HG02798 (cell line): ENCODE measurements at regions not wholly inside any gene's neighbourhood (a gene's known extent, or its start where the extent isn't known, plus 50 kb on each side); places are given as distances from the start of the nearest gene placed in this dataset.

Experiments used
- ATAC-seq: cut with Tn5 transposase; IDR thresholded peaks from one replicate; pipeline ENCODE4 v1.9.1; 2021; ENCODE audit warnings: mild to moderate bottlenecking; ENCODE audit not compliant: unreplicated experiment, poor library complexity

GRCh38 chr1:57850176-57850940 is 426.5 kb upstream of the DAB1 start:
- ATAC-seq: no peak

GRCh38 chr1:57848406-57848805 is 424.5 kb upstream of the DAB1 start:
- no peak for ATAC-seq

GRCh38 chr1:57845041-57845440 is 421.2 kb upstream of the DAB1 start:
- no peak for ATAC-seq

GRCh38 chr1:57844382-57844980 is 420.6 kb upstream of the DAB1 start:
- ATAC-seq: no peak

- no peak for ATAC-seq
Measured at GRCh38 chr1:57843760-57844159, 419.9 kb upstream of the DAB1 start.

- ATAC-seq: no peak
Measured at GRCh38 chr1:57839526-57839925, 415.7 kb upstream of the DAB1 start.

- ATAC-seq: no peak
Measured at GRCh38 chr1:57839067-57839466, 415.2 kb upstream of the DAB1 start.

GRCh38 chr1:57835620-57836019 is 411.8 kb upstream of the DAB1 start:
- ATAC-seq: no peak

GRCh38 chr1:57833296-57833695 is 409.4 kb upstream of the DAB1 start:
- no peak for ATAC-seq

GRCh38 chr1:57832612-57833011 is 408.8 kb upstream of the DAB1 start:
- ATAC-seq: no peak

GRCh38 chr1:57831624-57832023 is 407.8 kb upstream of the DAB1 start:
- ATAC-seq: no peak

GRCh38 chr1:57826535-57826934 is 402.7 kb upstream of the DAB1 start:
- ATAC-seq: no peak

GRCh38 chr1:57824535-57824934 is 400.7 kb upstream of the DAB1 start:
- no peak for ATAC-seq

GRCh38 chr1:57820356-57821095 is 396.7 kb upstream of the DAB1 start:
- no peak for ATAC-seq

- ATAC-seq: no peak
Measured at GRCh38 chr1:57819893-57820292, 396.0 kb upstream of the DAB1 start.

- ATAC-seq: no peak
Measured at GRCh38 chr1:57803586-57803985, 379.7 kb upstream of the DAB1 start.

GRCh38 chr1:57800376-57800775 is 376.5 kb upstream of the DAB1 start:
- ATAC-seq: no peak

- ATAC-seq: no peak
Measured at GRCh38 chr1:57799490-57800115, 375.7 kb upstream of the DAB1 start.

- ATAC-seq: no peak
Measured at GRCh38 chr1:57798543-57798942, 374.7 kb upstream of the DAB1 start.

- no peak for ATAC-seq
Measured at GRCh38 chr1:57797084-57797483, 373.2 kb upstream of the DAB1 start.

GRCh38 chr1:57796616-57797015 is 372.8 kb upstream of the DAB1 start:
- no peak for ATAC-seq
